K562 (cell line): ENCODE measurements at regions not wholly inside any gene's neighbourhood (a gene's known extent, or its start where the extent isn't known, plus 50 kb on each side); places are given as distances from the start of the nearest gene placed in this dataset.

Source experiments
- BRD4 ChIP-seq: fragments of 200-600 bp; sonication (generic); IDR thresholded peaks from 2 replicates; pipeline ENCODE4 v1.6.1; 2017; ENCODE audit warnings: inconsistent platforms
- EP300 ChIP-seq: IDR thresholded peaks from 2 replicates; pipeline ENCODE4 v1.6.1; 2012; ENCODE audit warnings: low read length, improper control_type of control experiment
- HCFC1 ChIP-seq: IDR thresholded peaks from 2 replicates; pipeline ENCODE4 v1.6.1; 2012; ENCODE audit warnings: low read depth, low read length, improper control_type of control experiment
- REST ChIP-seq, 2 experiments: fragments of 450-650 bp; formaldehyde crosslinking in 1 of 2; IDR thresholded peaks; 2 replicates each; pipeline versions ENCODE4 v1.4.0 to v1.6.1; 2014 to 2020; ENCODE audit warnings: mild to moderate bottlenecking in 2 of 2, borderline replicate concordance in 1 of 2, low read depth in 1 of 2
- SP1 ChIP-seq: sonication (generic); formaldehyde crosslinking; IDR thresholded peaks from 2 replicates; pipeline ENCODE4 v1.8.1; 2022; ENCODE audit warnings: mild to moderate bottlenecking, missing genetic modification reagents
- ZNF239 ChIP-seq: fragments of 250-450 bp; sonication (Bioruptor Pico); IDR thresholded peaks from 2 replicates; pipeline ENCODE4 v1.4.0; 2020; ENCODE audit warnings: mild to moderate bottlenecking
- TF ChIP-seq, protein P1 (sequence below), 3 experiments: IDR thresholded peaks in 2 of 3; conservative IDR thresholded peaks in 1 of 3; 2 replicates each; pipeline ENCODE4 v1.5.1; 2011 to 2012; ENCODE audit warnings: low read length in 3 of 3, mild to moderate bottlenecking in 3 of 3, control low read depth in 2 of 3, improper control_type of control experiment in 1 of 3, inconsistent platforms in 1 of 3, low read depth in 1 of 3, mixed read lengths in 1 of 3, moderate library complexity in 1 of 3; ENCODE audit not compliant: insufficient read depth in 2 of 3

- TF ChIP-seq REST (IDR thresholded peaks at IDR 0.05; ENCODE audit: borderline replicate concordance) (no peak), REST (CRISPR knock-in tag; IDR thresholded peaks at IDR 0.05; ENCODE audit: low read depth) (no peak), SP1 (CRISPR knock-in tag) (no peak), EP300 (no peak), ZNF239 (no peak), HCFC1 (no peak), BRD4 (no peak)
- TF ChIP-seq, protein P1, sequence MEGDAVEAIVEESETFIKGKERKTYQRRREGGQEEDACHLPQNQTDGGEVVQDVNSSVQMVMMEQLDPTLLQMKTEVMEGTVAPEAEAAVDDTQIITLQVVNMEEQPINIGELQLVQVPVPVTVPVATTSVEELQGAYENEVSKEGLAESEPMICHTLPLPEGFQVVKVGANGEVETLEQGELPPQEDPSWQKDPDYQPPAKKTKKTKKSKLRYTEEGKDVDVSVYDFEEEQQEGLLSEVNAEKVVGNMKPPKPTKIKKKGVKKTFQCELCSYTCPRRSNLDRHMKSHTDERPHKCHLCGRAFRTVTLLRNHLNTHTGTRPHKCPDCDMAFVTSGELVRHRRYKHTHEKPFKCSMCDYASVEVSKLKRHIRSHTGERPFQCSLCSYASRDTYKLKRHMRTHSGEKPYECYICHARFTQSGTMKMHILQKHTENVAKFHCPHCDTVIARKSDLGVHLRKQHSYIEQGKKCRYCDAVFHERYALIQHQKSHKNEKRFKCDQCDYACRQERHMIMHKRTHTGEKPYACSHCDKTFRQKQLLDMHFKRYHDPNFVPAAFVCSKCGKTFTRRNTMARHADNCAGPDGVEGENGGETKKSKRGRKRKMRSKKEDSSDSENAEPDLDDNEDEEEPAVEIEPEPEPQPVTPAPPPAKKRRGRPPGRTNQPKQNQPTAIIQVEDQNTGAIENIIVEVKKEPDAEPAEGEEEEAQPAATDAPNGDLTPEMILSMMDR (IDR thresholded peaks at IDR 0.05 in 2 of 3, conservative IDR thresholded peaks at IDR 0.05 in 1 of 3; ENCODE audit: insufficient read depth in 2 of 3, low read depth in 1 of 3, low read length in 3 of 3), result no peak
Measured at GRCh38 chr12:124497039-124497438, 70.4 kb downstream of the NCOR2 start.
